IMR-90 (cell line): ENCODE measurements at regions not wholly inside any gene's neighbourhood (a gene's known extent, or its start where the extent isn't known, plus 50 kb on each side); places are given as distances from the start of the nearest gene placed in this dataset.

Experiments
- ATAC-seq: fragments of 200-7000 bp; cut with Tn5 transposase; 2 replicates; pipeline ENCODE4 v1.9.1; 2020; ENCODE audit warnings: low read depth, mild to moderate bottlenecking, moderate library complexity
- BruUV-seq: library from RNA; stranded (reverse); fragments of 400-500 nt; replicated peaks from 2 replicates; lab custom pipeline; 2021; lab: Mats Ljungman, UMichigan
- CTCF ChIA-PET: fragments of 300-600 bp; formaldehyde crosslinking; extraction: SDS; loops from one replicate; lab custom pipeline; 2021; ENCODE audit warnings: antibody characterized with exemption; lab: Yijun Ruan, JAX
- POLR2A ChIA-PET: fragments of 300-600 bp; sonication (Branson Sonifier 250); formaldehyde crosslinking; loops from one replicate; lab custom pipeline; 2022; ENCODE audit warnings: antibody characterized with exemption; ENCODE audit not compliant: unreplicated experiment; lab: Charles Lee
- DNase-seq: peaks from one replicate; pipeline ENCODE4 v3.0.0; 2013
- H2AFZ ChIP-seq: replicated peaks from 2 replicates; pipeline ENCODE3; 2013; ENCODE audit warnings: low read length, mild to moderate bottlenecking; ENCODE audit not compliant: poor library complexity
- H2AK5ac ChIP-seq: 2 replicates; pipeline ENCODE4 v1.6.1; 2013; ENCODE audit warnings: low read depth, low read length, inconsistent platforms
- H2AK9ac ChIP-seq: replicated peaks from 2 replicates; pipeline ENCODE3; 2013; ENCODE audit warnings: mild to moderate bottlenecking, low read depth, low read length, moderate library complexity; ENCODE audit not compliant: poor library complexity
- H2BK120ac ChIP-seq: 2 replicates; pipeline ENCODE4 v1.6.1; 2013; ENCODE audit warnings: low read depth, low read length, inconsistent platforms
- H2BK15ac ChIP-seq: 3 replicates; pipeline ENCODE4 v1.6.1; 2013; ENCODE audit warnings: low read depth, low read length, inconsistent platforms
- H2BK20ac ChIP-seq: 2 replicates; pipeline ENCODE4 v1.6.1; 2013; ENCODE audit warnings: low read depth, mild to moderate bottlenecking, inconsistent platforms, low read length, moderate library complexity
- H2BK5ac ChIP-seq: 2 replicates; pipeline ENCODE4 v1.6.1; 2013; ENCODE audit warnings: mild to moderate bottlenecking, low read depth, low read length, inconsistent platforms; ENCODE audit not compliant: poor library complexity, severe bottlenecking
- H3K14ac ChIP-seq: replicated peaks from 2 replicates; pipeline ENCODE4 v1.6.1; 2013; ENCODE audit warnings: low read depth, low read length, inconsistent platforms
- H3K18ac ChIP-seq: 2 replicates; pipeline ENCODE4 v1.6.1; 2013; ENCODE audit warnings: low read depth, low read length, control low read depth
- H3K23ac ChIP-seq: 2 replicates; pipeline ENCODE4 v1.6.1; 2013; ENCODE audit warnings: low read depth, low read length, inconsistent platforms
- H3K27ac ChIP-seq: 2 replicates; pipeline ENCODE4 v1.5.1; 2013; ENCODE audit warnings: mild to moderate bottlenecking, control low read depth, low read length; ENCODE audit not compliant: insufficient read depth
- H3K27me3 ChIP-seq: 2 replicates; pipeline ENCODE4 v1.6.1; 2013; ENCODE audit warnings: low read length; ENCODE audit not compliant: control insufficient read depth, insufficient read depth
- H3K36me3 ChIP-seq: 2 replicates; pipeline ENCODE4 v1.6.1; 2013; ENCODE audit warnings: low read length, mixed read lengths; ENCODE audit not compliant: control insufficient read depth, insufficient read depth
- H3K4ac ChIP-seq: 2 replicates; pipeline ENCODE4 v1.6.1; 2013; ENCODE audit warnings: low read depth, low read length, inconsistent platforms
- H3K4me1 ChIP-seq: 2 replicates; pipeline ENCODE4 v1.6.1; 2013; ENCODE audit warnings: low read length, mixed read lengths; ENCODE audit not compliant: control insufficient read depth, insufficient read depth
- H3K4me2 ChIP-seq: 2 replicates; pipeline ENCODE4 v1.6.1; 2013; ENCODE audit warnings: low read depth, mild to moderate bottlenecking, control low read depth, low read length, moderate library complexity
- H3K4me3 ChIP-seq: 2 replicates; pipeline ENCODE4 v1.5.1; 2013; ENCODE audit warnings: low read depth, mild to moderate bottlenecking, control low read depth, low read length, moderate library complexity; ENCODE audit not compliant: insufficient read depth
- H3K56ac ChIP-seq: 2 replicates; pipeline ENCODE4 v1.6.1; 2013; ENCODE audit warnings: low read length, inconsistent platforms; ENCODE audit not compliant: insufficient read depth; ENCODE audit errors: extremely low read depth
- H3K79me1 ChIP-seq, 2 experiments: 2 replicates each; pipeline ENCODE4 v1.6.1; 2013; ENCODE audit warnings: low read length in 2 of 2, inconsistent platforms in 1 of 2, low read depth in 1 of 2
- H3K9ac ChIP-seq: 2 replicates; pipeline ENCODE4 v1.6.1; 2013; ENCODE audit warnings: low read depth, low read length, control low read depth
- H3K9me1 ChIP-seq: 2 replicates; pipeline ENCODE4 v1.6.1; 2013; ENCODE audit warnings: low read length, inconsistent platforms; ENCODE audit not compliant: insufficient read depth
- H3K9me3 ChIP-seq: 2 replicates; pipeline ENCODE4 v1.6.1; 2013; ENCODE audit warnings: low read length; ENCODE audit not compliant: control insufficient read depth, insufficient read depth
- H4K20me1 ChIP-seq: 2 replicates; pipeline ENCODE4 v1.6.1; 2013; ENCODE audit warnings: low read length, inconsistent platforms; ENCODE audit not compliant: insufficient read depth
- H4K5ac ChIP-seq: 2 replicates; pipeline ENCODE4 v1.6.1; 2013; ENCODE audit warnings: mild to moderate bottlenecking, low read depth, low read length, control low read depth
- H4K8ac ChIP-seq, 2 experiments: 2 replicates each; pipeline ENCODE4 v1.6.1; 2013; ENCODE audit warnings: low read depth in 2 of 2, low read length in 2 of 2, control low read depth in 1 of 2, inconsistent platforms in 1 of 2
- H4K91ac ChIP-seq: 2 replicates; pipeline ENCODE4 v1.6.1; 2013; ENCODE audit warnings: low read depth, low read length, inconsistent platforms; ENCODE audit not compliant: insufficient read depth
- BHLHE40 ChIP-seq: fragments of 150-350 bp; IDR thresholded peaks from 2 replicates; pipeline ENCODE4 v1.6.1; 2016; ENCODE audit warnings: mild to moderate bottlenecking, low read depth, low read length
- CEBPB ChIP-seq: IDR thresholded peaks from 2 replicates; pipeline ENCODE4 v1.6.1; 2012; ENCODE audit warnings: low read depth, low read length, improper control_type of control experiment
- CHD1 ChIP-seq: IDR thresholded peaks from 2 replicates; pipeline ENCODE4 v1.6.1; 2012; ENCODE audit warnings: low read depth, low read length, improper control_type of control experiment
- CTCF ChIP-seq: conservative IDR thresholded peaks from 2 replicates; pipeline ENCODE4 v1.5.1; 2012; ENCODE audit warnings: mild to moderate bottlenecking, low read depth, low read length, improper control_type of control experiment
- FOS ChIP-seq: fragments of 150-350 bp; IDR thresholded peaks from 2 replicates; pipeline ENCODE4 v1.6.1; 2016; ENCODE audit warnings: low read depth, low read length
- MAFK ChIP-seq: IDR thresholded peaks from 2 replicates; pipeline ENCODE4 v1.6.1; 2012; ENCODE audit warnings: low read depth, low read length, improper control_type of control experiment
- MAZ ChIP-seq: IDR thresholded peaks from 2 replicates; pipeline ENCODE4 v1.6.1; 2012; ENCODE audit warnings: low read depth, mild to moderate bottlenecking, low read length, improper control_type of control experiment, moderate library complexity, borderline replicate concordance
- MXI1 ChIP-seq: IDR thresholded peaks from 2 replicates; pipeline ENCODE4 v1.6.1; 2012; ENCODE audit warnings: low read depth, mild to moderate bottlenecking, low read length, moderate library complexity, borderline replicate concordance
- NFE2L2 ChIP-seq: fragments of 150-350 bp; IDR thresholded peaks from 2 replicates; pipeline ENCODE4 v1.6.1; 2016; ENCODE audit warnings: low read depth, mild to moderate bottlenecking, low read length
- POLR2A ChIP-seq: IDR thresholded peaks from 2 replicates; pipeline ENCODE4 v1.6.1; 2012; ENCODE audit warnings: mild to moderate bottlenecking, low read depth, low read length
- RAD21 ChIP-seq: IDR thresholded peaks from 2 replicates; pipeline ENCODE4 v1.6.1; 2012; ENCODE audit warnings: low read length, improper control_type of control experiment
- RCOR1 ChIP-seq: IDR thresholded peaks from 2 replicates; pipeline ENCODE4 v1.6.1; 2012; ENCODE audit warnings: mild to moderate bottlenecking, low read length, improper control_type of control experiment; ENCODE audit not compliant: insufficient replicate concordance
- RFX5 ChIP-seq: IDR thresholded peaks from 2 replicates; pipeline ENCODE4 v1.8.0; 2012; ENCODE audit warnings: low read depth, mild to moderate bottlenecking, low read length, moderate library complexity
- SMC3 ChIP-seq: fragments of 150-350 bp; IDR thresholded peaks from 2 replicates; pipeline ENCODE4 v1.6.1; 2016; ENCODE audit warnings: low read depth, mild to moderate bottlenecking, antibody characterized with exemption, low read length, moderate library complexity
- WGBS, 2 experiments: methylation state at CpG; one replicate each; pipeline versions ENCODE4 v1.1.5 to v1.1.7; 2013; ENCODE audit warnings: missing lambda C conversion rate in 2 of 2; ENCODE audit not compliant: insufficient read length in 1 of 2; ENCODE audit errors: extremely low coverage in 2 of 2; 5-methylcytosine and 5-hydroxymethylcytosine counted together
- dilution Hi-C: fragments of 300-500 bp; cut with HindIII; formaldehyde crosslinking; loops from one replicate; pipeline ENCODE4 v1.14.3; 2018; ENCODE audit warnings: low sequenced_read_pairs; ENCODE audit not compliant: unreplicated experiment
- in situ Hi-C: fragments of 300-500 bp; cut with MboI; formaldehyde crosslinking; loops from 3 replicates; pipeline ENCODE4 v1.14.3; 2019; ENCODE audit warnings: low sequenced_read_pairs, inconsistent platforms, mixed read lengths
- intact Hi-C: fragments of 100-400 bp; cut with micrococcal nuclease; formaldehyde crosslinking; loops from 2 replicates; pipeline ENCODE4 v1.10.0; 2022
- TF ChIP-seq, protein P1 (sequence below): fragments of 150-350 bp; IDR thresholded peaks from 2 replicates; pipeline ENCODE4 v1.6.1; 2016; ENCODE audit warnings: low read depth, mild to moderate bottlenecking, low read length, moderate library complexity, borderline replicate concordance
- TF ChIP-seq, protein P2 (sequence below): fragments of 150-350 bp; IDR thresholded peaks from 2 replicates; pipeline ENCODE4 v1.6.1; 2017; ENCODE audit warnings: mild to moderate bottlenecking, antibody characterized with exemption, low read length, low read depth

DNA sequence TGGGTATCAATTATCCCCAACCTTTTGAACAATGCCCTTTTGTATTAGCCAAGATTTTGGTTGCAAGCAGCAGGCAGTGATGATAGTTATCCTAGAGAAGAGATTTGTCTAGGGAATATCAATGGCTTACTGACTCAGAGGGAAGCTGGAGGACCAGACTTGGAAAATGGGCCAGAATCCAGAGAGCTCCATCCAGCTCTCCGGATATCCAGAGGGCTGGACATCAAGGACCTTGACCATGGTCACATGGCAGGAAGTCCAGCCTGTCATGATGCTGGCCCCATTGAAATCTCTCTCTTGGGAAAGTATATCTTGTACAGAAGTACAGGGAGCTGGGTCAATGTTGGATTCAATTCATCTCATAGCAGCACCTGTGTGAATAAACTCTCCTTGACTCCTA is 148.5 kb upstream of the PDZRN3 start:
- Histone ChIP-seq H3K56ac (no peak overlapping the region), H2AFZ (no peak overlapping the region), H2BK120ac (no peak overlapping the region), H3K36me3 (no peaks in the 10 kb centered on the region), H3K4me2 (no peak overlapping the region), H3K4me1 (no peaks in the 10 kb centered on the region; the same call in 1 of the 2 replicates), H3K14ac (no peak overlapping the region), H4K91ac (no peak overlapping the region), H3K4ac (no peak overlapping the region), H4K20me1 (no peaks in the 10 kb centered on the region), H3K27ac (no peak overlapping the region), H2BK20ac (no peak overlapping the region; the same call in 1 of the 2 replicates), H2AK9ac (no peak overlapping the region), H3K23ac (no peak overlapping the region), H2BK5ac (no peak overlapping the region), H4K8ac (no peak overlapping the region), H3K27me3 (no peaks in the 10 kb centered on the region), H3K79me1 (no peaks in the 10 kb centered on the region), H3K9ac (no peak overlapping the region), H3K4me3 (no peak overlapping the region), H3K9me3 (0 out of 2 replicates have a peak, but pooled peaks cover 2% of the 10 kb centered on the region), H3K18ac (no peak overlapping the region), H3K9me1 (no peaks in the 10 kb centered on the region), H4K5ac (no peak overlapping the region), H2AK5ac (no peak overlapping the region), H2BK15ac (no peak overlapping the region)
- WGBS, 2 experiments: no CpG with 5 or more reads among the region's 1 CpG
- TF ChIP-seq MAFK: no peak
- no peak for TF ChIP-seq CTCF
- no peak for TF ChIP-seq NFE2L2
- no peak for TF ChIP-seq CHD1
- no peak for TF ChIP-seq RAD21
- TF ChIP-seq, protein P1, sequence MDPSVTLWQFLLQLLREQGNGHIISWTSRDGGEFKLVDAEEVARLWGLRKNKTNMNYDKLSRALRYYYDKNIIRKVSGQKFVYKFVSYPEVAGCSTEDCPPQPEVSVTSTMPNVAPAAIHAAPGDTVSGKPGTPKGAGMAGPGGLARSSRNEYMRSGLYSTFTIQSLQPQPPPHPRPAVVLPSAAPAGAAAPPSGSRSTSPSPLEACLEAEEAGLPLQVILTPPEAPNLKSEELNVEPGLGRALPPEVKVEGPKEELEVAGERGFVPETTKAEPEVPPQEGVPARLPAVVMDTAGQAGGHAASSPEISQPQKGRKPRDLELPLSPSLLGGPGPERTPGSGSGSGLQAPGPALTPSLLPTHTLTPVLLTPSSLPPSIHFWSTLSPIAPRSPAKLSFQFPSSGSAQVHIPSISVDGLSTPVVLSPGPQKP: no peak
- no peak for TF ChIP-seq CEBPB
- TF ChIP-seq RFX5: no peak
- no peak for TF ChIP-seq SMC3
- TF ChIP-seq MXI1: no peak
- no peak for TF ChIP-seq RCOR1
- TF ChIP-seq MAZ: no peak
- no peak for TF ChIP-seq FOS
- no peak for TF ChIP-seq BHLHE40
- TF ChIP-seq POLR2A: no peak
- TF ChIP-seq, protein P2, sequence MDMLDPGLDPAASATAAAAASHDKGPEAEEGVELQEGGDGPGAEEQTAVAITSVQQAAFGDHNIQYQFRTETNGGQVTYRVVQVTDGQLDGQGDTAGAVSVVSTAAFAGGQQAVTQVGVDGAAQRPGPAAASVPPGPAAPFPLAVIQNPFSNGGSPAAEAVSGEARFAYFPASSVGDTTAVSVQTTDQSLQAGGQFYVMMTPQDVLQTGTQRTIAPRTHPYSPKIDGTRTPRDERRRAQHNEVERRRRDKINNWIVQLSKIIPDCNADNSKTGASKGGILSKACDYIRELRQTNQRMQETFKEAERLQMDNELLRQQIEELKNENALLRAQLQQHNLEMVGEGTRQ: no peak
- DNase-seq (no peak), ATAC-seq (no peak)
- ChIA-PET CTCF (no interaction called here), POLR2A (no interaction called here)
- dilution Hi-C loops (no loop called here), in situ Hi-C loops (no loop called here), intact Hi-C loops (no loop called here)
- no TSS peak for BruUV-seq
